GM21576 (cell line): ENCODE measurements at regions not wholly inside any gene's neighbourhood (a gene's known extent, or its start where the extent isn't known, plus 50 kb on each side); places are given as distances from the start of the nearest gene placed in this dataset.

Source experiments
- ATAC-seq: cut with Tn5 transposase; IDR thresholded peaks from one replicate; pipeline ENCODE4 v1.9.1; 2021; ENCODE audit warnings: mild to moderate bottlenecking, moderate library complexity; ENCODE audit not compliant: unreplicated experiment

DNA sequence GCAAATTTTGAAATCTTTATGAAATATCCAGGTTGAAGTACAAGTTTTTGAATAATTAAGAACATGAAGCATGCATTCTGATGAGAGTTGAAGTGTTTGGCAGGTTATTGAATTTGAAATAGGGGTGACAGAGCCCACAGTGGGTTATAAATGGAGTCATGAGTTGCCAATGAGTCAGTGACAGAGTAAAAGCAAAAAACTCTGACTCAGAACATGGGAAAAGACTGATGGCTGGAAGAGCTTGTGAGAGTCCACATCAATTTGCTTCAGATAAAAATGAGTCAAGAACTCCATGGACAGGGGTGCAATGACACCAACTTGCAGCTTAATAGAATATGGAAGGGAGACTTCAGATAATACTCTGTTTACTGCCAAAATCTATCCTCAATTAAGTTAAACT is 105.3 kb downstream of the SLC6A15 start:
- no peak for ATAC-seq

DNA sequence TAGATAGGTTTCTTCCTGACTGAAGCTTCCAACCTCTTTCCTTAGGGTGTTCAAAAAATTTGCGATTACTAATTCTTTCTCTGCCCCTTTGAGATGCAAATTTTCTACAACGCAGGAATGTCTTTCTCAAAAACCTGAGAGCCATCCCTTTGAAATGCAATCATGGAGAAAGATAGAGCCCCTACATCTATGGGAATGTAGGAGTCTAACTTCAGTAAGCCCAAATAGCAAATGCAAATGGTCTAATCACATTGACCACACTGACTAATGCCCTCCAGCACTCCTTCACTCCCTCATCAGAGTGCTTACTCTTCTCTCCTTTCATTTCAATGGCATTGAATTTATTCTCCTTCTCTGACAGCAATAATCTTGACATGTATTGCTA is 107.1 kb downstream of the SLC6A15 start:
- no peak for ATAC-seq

DNA sequence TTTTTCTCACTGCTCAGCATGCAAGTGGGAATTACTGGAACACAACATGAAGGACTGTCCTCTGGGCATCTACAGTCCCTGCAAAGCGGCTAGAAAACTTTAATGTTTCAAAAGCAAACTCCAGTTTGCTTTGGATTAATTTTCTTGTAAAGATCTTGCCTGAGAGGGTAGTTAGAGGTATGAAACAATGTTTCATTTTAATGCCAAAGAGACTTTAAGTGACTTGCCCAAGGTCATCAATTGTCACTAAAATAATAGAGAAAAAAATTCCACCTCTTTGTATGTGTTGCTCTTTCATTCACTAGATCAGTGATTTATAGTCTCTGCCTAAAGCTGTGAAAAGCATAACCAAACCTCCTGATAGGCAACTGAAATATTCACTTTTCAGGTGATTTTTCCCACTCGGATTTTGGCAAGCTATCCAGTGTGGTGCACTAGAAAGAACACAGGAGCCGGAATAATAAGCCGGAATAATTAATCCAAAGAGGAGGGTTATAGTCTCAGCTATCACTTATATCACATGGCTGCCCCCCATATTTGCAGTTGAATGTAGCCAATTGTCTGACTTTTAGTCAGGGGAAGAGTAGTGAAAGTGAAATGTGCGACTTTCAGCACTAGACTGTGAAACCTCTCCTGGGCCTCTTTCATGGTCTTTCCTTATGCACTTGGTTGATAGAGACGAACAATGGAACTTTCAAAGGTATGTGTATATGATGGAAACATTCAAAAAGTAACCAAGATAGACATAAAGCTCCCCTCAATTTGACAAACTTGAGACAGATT is 107.7 kb downstream of the SLC6A15 start:
- ATAC-seq: no peak

DNA sequence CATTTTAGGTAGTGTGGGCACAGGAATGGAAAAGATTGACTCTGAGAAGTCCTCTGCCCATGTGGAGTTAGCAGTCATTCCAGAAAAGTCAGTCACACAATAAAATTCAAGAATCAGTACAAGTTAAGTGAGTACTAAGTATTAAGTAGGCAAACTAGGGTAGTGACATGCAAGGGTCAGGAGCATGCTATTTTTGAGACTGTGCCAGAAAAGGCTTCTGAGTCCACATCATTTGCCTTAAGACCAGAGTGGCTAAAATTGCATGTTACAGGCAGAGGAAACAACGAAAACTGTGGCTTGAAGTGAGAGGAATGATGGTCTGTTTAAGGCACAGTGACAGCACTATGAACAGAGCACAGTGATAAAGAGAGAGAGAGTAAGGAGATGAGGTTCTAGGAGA is 108.9 kb downstream of the SLC6A15 start:
- no peak for ATAC-seq

DNA sequence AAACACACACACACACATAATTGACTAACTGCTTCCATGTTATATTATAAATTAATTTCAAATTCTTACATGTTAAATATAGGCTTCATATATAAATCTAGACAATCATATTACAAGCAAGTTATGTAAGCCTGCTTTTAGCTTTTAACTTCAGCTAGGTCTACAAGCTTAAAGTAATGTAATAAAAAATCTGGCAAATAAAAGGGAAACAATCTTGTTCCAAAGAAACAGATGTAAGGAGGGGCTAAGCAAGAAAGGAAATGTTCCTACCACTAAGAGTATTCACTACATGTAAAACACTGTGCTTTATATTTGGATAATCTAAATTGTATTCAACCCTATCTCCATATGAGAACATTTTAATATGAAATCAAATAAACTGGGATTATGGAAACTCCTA is 110.4 kb downstream of the SLC6A15 start:
- ATAC-seq: no peak

DNA sequence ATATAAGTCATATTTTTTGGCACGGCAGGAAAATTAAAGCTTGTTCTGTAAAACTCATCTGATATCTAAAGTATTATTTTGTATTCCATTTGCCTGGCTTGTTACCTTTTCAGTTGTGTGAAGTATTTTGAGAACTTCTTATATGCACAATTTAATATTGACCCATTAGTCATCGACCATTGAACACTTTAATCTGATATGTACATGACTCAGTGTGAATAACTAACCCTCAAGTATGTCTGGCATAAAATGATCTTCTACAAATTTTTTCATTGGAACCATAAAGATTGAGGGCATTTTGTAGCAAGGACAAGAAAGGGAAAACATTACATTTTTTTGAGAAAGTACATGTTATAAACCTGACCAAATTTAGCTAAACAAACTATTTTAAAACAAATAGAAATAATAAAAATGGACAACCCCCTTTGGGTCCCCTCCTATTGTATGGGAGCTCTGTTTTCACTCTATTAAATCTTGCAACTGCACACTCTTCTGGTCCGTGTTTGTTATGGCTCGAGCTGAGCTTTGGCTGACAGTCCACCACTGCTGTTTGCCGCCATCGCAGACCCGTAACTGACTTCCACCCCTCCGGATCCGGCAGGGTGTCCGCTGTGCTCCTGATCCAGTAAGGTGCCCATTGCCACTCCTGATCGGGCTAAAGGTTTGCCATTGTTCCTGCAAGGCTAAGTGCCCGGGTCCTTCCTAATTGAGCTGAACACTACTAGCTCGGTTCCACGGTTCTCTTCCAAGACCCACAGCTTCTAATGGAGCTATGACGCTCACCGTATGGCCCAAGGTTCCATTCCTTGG is 118.8 kb downstream of the SLC6A15 start:
- ATAC-seq: no peak

DNA sequence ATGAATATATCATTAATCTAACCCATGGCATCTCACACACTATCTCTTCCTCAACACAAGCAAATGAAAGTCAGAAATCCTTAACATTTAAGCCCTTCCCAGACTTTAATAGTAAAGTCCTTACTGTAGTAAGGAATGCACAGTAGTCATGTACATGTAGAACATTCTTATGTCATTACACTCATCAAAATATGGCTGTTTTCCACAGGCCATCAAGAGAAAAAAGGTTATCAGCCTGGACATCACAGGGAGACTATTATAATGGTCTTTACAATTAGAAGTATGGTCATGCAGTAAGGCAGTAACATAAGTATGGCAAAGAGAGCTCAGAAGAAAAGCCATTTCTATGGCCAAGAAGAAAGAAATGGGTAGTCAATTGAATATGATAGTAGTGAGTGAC is 121.2 kb downstream of the SLC6A15 start:
- ATAC-seq: no peak

DNA sequence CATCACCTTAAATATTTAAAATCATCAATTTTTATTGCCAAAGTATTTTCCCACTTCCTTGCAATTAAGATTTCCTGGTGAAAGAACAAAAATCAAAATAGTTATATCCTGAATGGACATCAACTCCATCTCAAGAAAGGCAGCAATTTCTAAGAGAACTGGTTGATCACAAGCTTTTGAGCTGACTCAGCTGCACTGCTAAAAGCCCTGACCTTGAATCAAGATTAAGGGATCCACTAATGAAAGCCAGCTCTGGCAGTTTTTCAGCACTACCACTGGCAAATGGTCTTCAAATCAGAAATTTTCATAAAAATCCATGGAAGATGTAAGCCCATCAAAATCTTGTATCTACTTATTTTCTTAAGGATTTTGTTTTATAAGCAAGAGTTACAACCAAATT is 123.4 kb downstream of the SLC6A15 start:
- no peak for ATAC-seq

DNA sequence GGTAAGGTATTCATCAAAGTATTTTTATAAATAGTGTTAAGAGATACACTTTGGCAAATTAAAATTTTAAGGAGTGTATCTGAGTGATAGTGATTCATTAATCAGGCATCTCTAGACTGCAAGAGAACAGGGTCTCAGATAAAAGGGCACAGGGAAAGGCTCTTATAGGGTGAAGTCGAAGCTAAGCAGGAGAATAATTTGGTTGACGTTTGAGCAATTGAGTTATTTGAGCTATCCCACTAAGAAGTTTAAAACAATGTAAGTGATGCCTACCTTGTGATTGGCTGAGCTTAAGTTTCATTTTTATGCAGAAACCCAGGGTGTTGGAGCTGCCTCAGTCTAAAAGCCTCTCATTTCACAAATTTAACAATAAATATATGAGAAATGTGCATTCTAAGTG is 125.3 kb downstream of the SLC6A15 start:
- ATAC-seq: no peak

DNA sequence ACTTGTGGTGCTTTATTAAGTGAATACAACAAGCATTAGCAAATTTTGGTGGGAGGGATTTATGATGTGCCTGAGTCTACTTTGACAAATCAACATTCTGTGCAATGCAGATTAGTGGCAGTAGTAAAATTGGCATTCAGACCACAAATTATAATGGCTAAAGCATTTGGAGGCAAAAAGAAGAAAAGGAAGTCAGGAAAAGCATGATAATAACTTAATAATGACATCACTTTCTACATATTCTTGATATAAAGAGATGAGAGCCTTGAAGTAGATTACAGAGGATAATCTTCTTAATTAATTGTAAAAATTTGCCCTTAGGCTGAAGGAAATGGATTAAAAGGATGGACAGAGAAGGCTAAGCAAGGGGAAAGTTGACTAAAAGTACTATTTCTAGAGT is 126.0 kb downstream of the SLC6A15 start:
- no peak for ATAC-seq

DNA sequence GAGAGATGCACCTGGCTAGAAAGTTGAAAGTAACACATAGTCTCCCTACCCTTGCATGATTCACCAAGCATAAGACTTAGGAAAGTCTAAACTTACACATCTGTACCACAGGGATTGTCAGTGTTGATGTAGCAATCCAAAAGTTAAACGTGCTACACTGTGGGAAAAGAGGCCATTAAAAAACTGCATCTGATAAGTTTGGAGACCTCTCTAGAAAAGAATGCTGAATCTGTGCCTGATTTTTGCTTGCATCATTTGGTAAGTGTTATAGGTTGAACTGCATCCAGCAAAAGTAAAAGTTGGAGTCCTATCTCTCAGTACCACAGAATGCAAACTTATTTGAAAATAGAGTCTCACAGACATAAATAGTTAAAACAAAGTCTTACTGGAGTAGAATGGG is 126.6 kb downstream of the SLC6A15 start:
- ATAC-seq: no peak

DNA sequence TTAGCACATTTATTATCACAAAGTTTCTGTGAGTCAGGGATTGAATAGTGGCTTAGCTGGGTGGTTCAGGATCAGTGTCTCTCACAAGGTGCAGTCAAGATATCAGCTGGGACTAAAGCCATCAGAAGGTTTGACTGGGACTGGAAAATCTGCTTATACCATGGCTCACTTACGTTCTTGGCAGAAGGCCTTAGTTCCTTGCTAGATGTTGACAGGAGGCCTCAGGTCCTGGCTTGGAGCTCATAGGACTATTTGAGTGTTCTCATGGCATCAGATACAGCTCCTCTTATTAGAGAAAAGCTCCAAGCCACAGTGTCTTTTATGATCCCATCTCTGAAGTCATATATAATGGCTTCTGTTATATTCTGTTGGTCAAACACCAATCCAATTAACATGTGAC is 127.3 kb downstream of the SLC6A15 start:
- no peak for ATAC-seq

DNA sequence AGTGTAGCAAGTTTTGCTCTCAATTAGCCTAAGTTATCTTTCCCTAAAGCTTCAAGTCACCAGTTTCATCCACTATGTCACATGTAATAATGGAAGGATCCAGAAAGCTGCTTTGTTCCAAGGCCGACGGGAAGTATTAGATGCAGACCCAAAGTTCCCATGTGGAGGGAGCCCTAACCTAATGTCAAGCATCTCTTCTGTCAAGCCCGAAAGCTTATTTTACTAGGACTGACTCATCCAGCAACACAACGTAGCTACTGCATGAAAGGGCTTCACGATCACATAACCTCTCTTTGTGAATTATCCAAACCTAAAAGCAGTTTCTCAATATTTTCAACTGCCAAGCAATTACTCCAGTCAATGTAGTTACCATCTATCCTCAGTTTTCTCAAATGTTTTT is 133.4 kb downstream of the SLC6A15 start:
- ATAC-seq: no peak

DNA sequence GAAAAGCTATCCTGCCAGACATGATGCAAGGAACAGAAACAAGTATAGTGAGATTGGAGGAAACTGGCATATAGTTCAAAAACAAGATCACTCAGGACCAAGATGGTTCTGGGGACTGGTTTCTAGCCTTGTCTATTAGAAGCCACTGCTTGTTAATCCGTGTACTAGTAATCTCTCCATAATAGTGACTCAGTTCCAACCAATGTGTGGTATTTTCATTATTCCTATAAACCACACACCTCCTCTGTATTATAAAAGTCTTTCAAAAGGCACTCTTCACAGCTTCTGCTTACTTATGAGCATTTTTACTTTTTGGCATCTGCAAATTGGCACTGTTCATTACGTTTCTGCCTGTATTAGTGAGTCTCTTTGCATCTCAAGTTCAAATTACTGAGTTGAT is 140.3 kb downstream of the SLC6A15 start:
- no peak for ATAC-seq

DNA sequence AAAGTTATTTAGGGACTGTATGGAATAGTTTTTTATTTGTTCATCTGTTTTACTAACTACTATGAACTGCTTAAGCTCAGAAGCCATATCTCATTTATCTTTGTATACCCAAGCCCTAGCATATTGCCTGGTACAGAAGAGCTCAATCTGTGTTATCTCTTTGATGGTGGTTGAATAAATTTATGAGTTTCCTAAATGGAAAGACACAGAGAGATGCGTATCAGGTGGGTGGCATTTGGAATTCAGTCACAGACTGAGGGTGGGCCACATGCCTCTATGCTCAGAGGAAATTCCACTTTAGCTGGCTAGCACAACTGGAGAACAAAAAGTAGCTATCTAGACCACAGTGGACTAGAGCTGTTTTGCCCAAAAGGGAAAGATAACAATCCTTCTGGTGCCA is 145.5 kb downstream of the SLC6A15 start:
- ATAC-seq: no peak

DNA sequence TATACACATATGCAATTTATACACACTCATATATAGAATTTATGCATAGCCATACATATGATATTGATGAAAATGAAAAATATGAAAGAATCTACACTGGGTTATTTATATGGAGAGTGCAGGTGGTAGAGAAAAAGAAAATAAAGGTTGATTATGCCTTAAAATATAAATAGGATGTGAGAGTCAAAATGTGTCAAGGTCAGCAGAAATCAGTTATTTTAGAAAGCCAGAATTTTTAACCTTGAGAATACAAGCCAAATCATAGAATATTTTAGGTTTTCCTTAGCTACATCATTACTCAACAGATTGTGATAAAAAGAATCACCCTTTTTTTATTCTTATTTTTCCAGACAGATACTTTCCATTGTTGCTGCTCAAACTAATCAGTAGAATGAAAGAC is 146.2 kb downstream of the SLC6A15 start:
- no peak for ATAC-seq

DNA sequence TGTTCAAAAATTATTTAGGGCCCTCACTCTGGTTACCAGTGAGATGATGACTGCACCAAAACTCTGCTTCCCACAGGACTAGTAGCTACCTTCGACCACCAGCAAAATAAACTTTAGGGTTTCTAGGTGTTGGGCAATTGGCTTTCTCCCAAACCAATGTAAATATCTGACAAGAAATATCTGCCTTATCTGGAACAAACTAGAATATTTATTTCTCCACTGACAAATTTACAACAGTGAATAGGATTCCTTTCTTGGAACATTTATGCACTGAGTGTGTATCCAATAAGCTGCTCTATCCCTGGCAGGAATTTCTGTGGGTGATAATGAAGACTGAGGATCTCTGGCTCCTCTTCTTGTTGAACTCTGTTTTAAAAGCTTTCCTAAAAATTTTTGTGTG is 148.6 kb downstream of the SLC6A15 start:
- ATAC-seq: no peak

DNA sequence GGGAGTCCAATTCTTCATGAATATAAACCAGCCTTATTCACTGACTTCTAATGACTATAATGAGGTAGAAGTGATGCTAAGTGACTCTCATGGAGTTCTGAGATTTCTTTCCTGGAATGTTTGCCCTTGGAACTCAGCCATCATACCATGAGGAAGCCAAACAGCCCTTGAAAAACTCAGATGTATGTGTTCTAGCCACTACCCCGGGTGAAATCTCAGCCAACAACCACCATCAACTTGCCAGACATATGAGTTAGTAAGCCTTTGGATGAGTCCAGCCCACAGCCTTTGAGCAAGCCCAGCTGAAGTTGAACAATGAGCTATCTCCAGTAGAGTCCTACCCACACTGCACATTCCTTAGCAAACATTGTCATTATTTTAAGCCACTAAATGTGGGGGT is 149.5 kb downstream of the SLC6A15 start:
- ATAC-seq: no peak

DNA sequence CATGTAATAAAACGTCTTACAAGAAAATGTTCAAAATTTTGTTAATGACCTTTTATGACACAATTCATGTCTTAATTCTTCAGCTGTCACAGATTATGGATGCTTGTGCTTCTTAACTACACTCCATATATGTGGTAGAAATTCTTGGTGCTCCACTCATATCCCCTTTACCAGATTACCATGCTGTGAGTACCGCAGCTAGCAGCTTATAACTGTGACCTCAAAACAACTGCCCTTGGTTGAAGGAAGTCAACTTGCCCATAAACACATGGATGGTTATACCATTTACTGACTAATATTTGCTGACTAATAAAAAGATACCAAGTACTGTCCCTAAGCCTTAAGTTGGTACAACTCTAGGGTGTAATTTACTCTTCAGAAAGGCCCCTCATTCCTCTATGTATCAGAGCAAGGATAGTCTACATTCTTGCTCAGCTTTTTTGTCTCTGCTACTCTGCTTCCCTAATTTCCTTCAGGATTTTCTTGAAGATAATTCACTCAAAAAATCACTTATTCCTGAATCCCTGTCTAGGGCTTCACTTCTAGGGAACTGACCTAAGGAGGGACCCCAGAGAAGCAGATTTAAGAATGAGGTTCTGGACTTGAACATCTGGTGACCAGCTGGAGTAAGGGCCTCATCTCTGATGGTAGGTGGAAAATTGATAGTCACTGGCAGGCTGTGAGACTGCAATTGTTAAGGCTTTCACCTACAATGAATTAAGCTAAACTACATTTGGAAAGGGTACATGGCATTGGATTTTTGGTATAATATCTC is 152.3 kb downstream of the SLC6A15 start:
- ATAC-seq: no peak

DNA sequence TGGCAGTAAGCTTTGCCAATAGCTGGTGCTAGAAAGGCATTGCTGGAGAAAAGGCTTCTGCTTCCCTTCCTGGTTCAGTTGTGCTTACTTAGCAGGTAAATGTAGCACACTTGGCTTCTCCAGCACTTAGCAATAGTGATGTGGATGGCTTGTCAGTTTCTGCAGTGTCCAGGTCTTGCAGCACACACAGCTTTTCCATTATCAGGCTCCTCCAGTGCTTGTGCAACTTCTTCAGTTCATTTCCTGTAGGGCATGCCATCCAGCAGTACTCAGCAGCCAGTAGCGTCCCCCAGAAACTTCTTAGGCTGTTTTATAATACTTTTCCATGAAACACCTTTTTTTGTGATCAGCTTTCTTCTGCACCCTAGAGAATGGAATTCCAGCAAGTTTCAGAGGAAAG is 154.6 kb downstream of the SLC6A15 start:
- ATAC-seq: no peak

DNA sequence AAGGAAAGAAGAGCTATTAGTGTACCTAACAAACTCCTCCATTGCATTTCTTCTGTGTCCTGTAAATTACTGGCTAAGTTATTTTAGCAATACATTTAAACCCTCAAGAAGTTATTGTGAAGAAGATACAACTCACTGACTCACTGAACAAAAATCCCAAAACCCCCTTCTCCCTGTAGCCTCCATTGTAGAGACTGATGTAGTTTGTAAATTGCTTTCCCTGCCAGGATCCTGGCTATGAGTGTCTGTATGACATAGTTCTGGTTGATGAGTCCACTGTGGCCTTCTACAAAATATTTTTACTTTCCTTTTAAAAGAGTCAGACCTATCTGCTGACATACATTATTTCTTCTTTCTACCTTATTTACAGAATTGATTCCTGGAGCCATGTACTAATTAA is 155.6 kb downstream of the SLC6A15 start:
- ATAC-seq: no peak

DNA sequence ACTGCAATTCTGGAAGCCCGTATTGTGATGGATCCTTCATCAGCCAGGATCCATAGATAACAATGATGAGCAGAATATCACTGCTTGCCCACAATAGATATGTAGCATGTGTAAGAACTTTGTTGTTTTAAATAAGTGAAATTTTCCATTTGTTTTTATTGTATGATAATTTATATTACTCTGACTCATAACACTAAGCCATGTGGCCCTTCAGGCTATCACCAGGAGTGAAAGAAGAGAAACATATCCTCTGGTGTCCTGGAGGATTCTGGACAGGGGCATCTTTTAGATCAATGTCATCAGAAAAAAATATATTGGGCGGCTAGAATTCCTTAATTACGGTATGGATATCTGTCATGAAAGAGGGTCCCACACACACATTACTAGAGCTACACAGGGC is 167.5 kb downstream of the SLC6A15 start:
- no peak for ATAC-seq
